ENCODE measurements at regions not wholly inside any gene's neighbourhood (a gene's known extent, or its start where the extent isn't known, plus 50 kb on each side); places are given as distances from the start of the nearest gene placed in this dataset.

DNA sequence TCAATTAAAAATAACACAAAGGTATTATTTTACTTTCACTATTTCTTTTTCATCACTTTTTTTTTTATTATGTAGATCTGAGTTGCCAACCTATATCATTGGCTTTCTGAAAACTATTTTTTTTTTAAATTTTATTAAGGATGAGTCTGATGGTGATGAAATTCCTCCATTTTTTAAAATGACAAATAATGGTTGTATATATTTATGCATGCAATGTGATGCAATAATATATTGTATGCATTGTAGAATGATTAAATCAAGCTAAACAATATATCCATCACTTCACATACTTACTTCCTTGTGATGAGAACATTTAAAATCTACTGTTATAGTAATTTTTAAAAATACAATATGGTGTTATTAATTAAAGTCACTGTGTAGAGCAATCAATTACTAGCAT, 1081.6 kb downstream of the CNTNAP5 start:
- Histone ChIP-seq H3K4me1 (ENCODE audit: insufficient read depth) (no peaks in the 10 kb centered on the region), H3K27ac (no peak overlapping the region)
- TF ChIP-seq, protein P1, sequence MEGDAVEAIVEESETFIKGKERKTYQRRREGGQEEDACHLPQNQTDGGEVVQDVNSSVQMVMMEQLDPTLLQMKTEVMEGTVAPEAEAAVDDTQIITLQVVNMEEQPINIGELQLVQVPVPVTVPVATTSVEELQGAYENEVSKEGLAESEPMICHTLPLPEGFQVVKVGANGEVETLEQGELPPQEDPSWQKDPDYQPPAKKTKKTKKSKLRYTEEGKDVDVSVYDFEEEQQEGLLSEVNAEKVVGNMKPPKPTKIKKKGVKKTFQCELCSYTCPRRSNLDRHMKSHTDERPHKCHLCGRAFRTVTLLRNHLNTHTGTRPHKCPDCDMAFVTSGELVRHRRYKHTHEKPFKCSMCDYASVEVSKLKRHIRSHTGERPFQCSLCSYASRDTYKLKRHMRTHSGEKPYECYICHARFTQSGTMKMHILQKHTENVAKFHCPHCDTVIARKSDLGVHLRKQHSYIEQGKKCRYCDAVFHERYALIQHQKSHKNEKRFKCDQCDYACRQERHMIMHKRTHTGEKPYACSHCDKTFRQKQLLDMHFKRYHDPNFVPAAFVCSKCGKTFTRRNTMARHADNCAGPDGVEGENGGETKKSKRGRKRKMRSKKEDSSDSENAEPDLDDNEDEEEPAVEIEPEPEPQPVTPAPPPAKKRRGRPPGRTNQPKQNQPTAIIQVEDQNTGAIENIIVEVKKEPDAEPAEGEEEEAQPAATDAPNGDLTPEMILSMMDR (IDR thresholded peaks at IDR 0.05; ENCODE audit: poor library complexity) = no peak
- no peak for TF ChIP-seq EZH2phosphoT487 (IDR thresholded peaks at IDR 0.05; ENCODE audit: low read depth, severe bottlenecking, unreplicated experiment)
- TF ChIP-seq EZH2 (IDR thresholded peaks at IDR 0.05; ENCODE audit: borderline replicate concordance) = no peak

GRCh38 chr2:125107446-125107845, 1082.4 kb downstream of the CNTNAP5 start:
- H3K36me3 ChIP-seq (replicated peaks; ENCODE audit: insufficient read depth, low read depth) = no peaks in the 10 kb centered on the region
- TF ChIP-seq EZH2phosphoT487 (IDR thresholded peaks at IDR 0.05; ENCODE audit: low read depth, severe bottlenecking, unreplicated experiment) = no peak
- no peak for TF ChIP-seq EZH2 (IDR thresholded peaks at IDR 0.05; ENCODE audit: borderline replicate concordance)
- TF ChIP-seq, protein P1 (IDR thresholded peaks at IDR 0.05; ENCODE audit: poor library complexity) = no peak
- no peak overlapping the region for H3K4me2 ChIP-seq
- H3K9me2 ChIP-seq (replicated peaks; ENCODE audit: insufficient read depth) = no peaks in the 10 kb centered on the region
- no peak overlapping the region for H2AFZ ChIP-seq
- H4K20me1 ChIP-seq (ENCODE audit: insufficient read depth, poor library complexity, severe bottlenecking) = no peaks in the 10 kb centered on the region
- no peak overlapping the region for H3K27ac ChIP-seq
- H3K9me3 ChIP-seq (ENCODE audit: low read depth) = no peaks in the 10 kb centered on the region
- no peaks in the 10 kb centered on the region for H3K79me2 ChIP-seq
- H3K4me3 ChIP-seq = no peak overlapping the region
- no peaks in the 10 kb centered on the region for H3K27me3 ChIP-seq
- no peaks in the 10 kb centered on the region for H3K4me1 ChIP-seq (ENCODE audit: insufficient read depth)
- DNase-seq (ENCODE audit: low spot score) = no peak
- WGBS (ENCODE audit: low lambda C conversion rate, missing lambda C conversion rate) = 93% methylated on average over 1 of the region's 1 CpG

More for the DNA sequence above, 1081.6 kb downstream of the CNTNAP5 start:
- H3K36me3 ChIP-seq (replicated peaks; ENCODE audit: insufficient read depth, low read depth) = no peaks in the 10 kb centered on the region
- no peaks in the 10 kb centered on the region for H3K27me3 ChIP-seq
- no peaks in the 10 kb centered on the region for H4K20me1 ChIP-seq (ENCODE audit: insufficient read depth, poor library complexity, severe bottlenecking)
- no peak overlapping the region for H3K4me2 ChIP-seq
- no peak for DNase-seq (ENCODE audit: low spot score)
- no peaks in the 10 kb centered on the region for H3K79me2 ChIP-seq
- no peak overlapping the region for H2AFZ ChIP-seq
- H3K9me2 ChIP-seq (replicated peaks; ENCODE audit: insufficient read depth) = no peaks in the 10 kb centered on the region
- no peaks in the 10 kb centered on the region for H3K9me3 ChIP-seq (ENCODE audit: low read depth)
- no peak overlapping the region for H3K4me3 ChIP-seq

- H2AFZ ChIP-seq = no peak overlapping the region
- no peaks in the 10 kb centered on the region for H3K27me3 ChIP-seq
- H3K79me2 ChIP-seq = no peaks in the 10 kb centered on the region
- H3K36me3 ChIP-seq (replicated peaks; ENCODE audit: insufficient read depth, low read depth) = no peaks in the 10 kb centered on the region
- H3K27ac ChIP-seq = no peak overlapping the region
- no peaks in the 10 kb centered on the region for H3K4me1 ChIP-seq (ENCODE audit: insufficient read depth)
- H3K4me2 ChIP-seq = no peak overlapping the region
- no peak overlapping the region for H3K4me3 ChIP-seq
- H3K9me2 ChIP-seq (replicated peaks; ENCODE audit: insufficient read depth) = no peaks in the 10 kb centered on the region
- no peaks in the 10 kb centered on the region for H3K9me3 ChIP-seq (ENCODE audit: low read depth)
- H4K20me1 ChIP-seq (ENCODE audit: insufficient read depth, poor library complexity, severe bottlenecking) = no peaks in the 10 kb centered on the region
- TF ChIP-seq EZH2 (IDR thresholded peaks at IDR 0.05; ENCODE audit: borderline replicate concordance) = no peak
- TF ChIP-seq, protein P1 (IDR thresholded peaks at IDR 0.05; ENCODE audit: poor library complexity) = no peak
- TF ChIP-seq EZH2phosphoT487 (IDR thresholded peaks at IDR 0.05; ENCODE audit: low read depth, severe bottlenecking, unreplicated experiment) = no peak
- DNase-seq (ENCODE audit: low spot score) = no peak
These were observed 1083.2 kb downstream of the CNTNAP5 start for GRCh38 chr2:125108251-125108650.

GRCh38 chr2:125125902-125126301, 1100.8 kb downstream of the CNTNAP5 start:
- H3K4me2 ChIP-seq = no peak overlapping the region
- no peak overlapping the region for H2AFZ ChIP-seq
- no peaks in the 10 kb centered on the region for H3K9me3 ChIP-seq (ENCODE audit: low read depth)
- 88% methylated on average over 1 of the region's 1 CpG for WGBS (ENCODE audit: low lambda C conversion rate, missing lambda C conversion rate)
- no peak overlapping the region for H3K27ac ChIP-seq
- TF ChIP-seq EZH2 (IDR thresholded peaks at IDR 0.05; ENCODE audit: borderline replicate concordance) (no peak), EZH2phosphoT487 (IDR thresholded peaks at IDR 0.05; ENCODE audit: low read depth, severe bottlenecking, unreplicated experiment) (no peak)
- TF ChIP-seq, protein P1 (IDR thresholded peaks at IDR 0.05; ENCODE audit: poor library complexity) = no peak
- H3K4me1 ChIP-seq (ENCODE audit: insufficient read depth) = no peaks in the 10 kb centered on the region
- no peaks in the 10 kb centered on the region for H4K20me1 ChIP-seq (ENCODE audit: insufficient read depth, poor library complexity, severe bottlenecking)
- H3K79me2 ChIP-seq = no peaks in the 10 kb centered on the region
- no peak overlapping the region for H3K4me3 ChIP-seq
- no peaks in the 10 kb centered on the region for H3K36me3 ChIP-seq (replicated peaks; ENCODE audit: insufficient read depth, low read depth)
- no peaks in the 10 kb centered on the region for H3K9me2 ChIP-seq (replicated peaks; ENCODE audit: insufficient read depth)
- no peaks in the 10 kb centered on the region for H3K27me3 ChIP-seq
- DNase-seq (ENCODE audit: low spot score) = peak; percentile 2
